PC-3 (cell line): ENCODE measurements at regions not wholly inside any gene's neighbourhood (a gene's known extent, or its start where the extent isn't known, plus 50 kb on each side); places are given as distances from the start of the nearest gene placed in this dataset.

Experiments
- ATAC-seq: fragments of 200-7000 bp; cut with Tn5 transposase; 2 replicates; pipeline ENCODE4 v1.9.1; 2020; ENCODE audit warnings: mild to moderate bottlenecking, moderate library complexity
- BruUV-seq: library from RNA; stranded (reverse); fragments of 400-500 nt; replicated peaks from 2 replicates; lab custom pipeline; 2021; lab: Mats Ljungman, UMichigan
- CTCF ChIA-PET: fragments of 300-600 bp; sonication (Branson Sonifier 250); formaldehyde crosslinking; loops from one replicate; lab custom pipeline; 2022; ENCODE audit warnings: antibody characterized with exemption; lab: Charles Lee
- POLR2A ChIA-PET: fragments of 300-600 bp; sonication (Branson Sonifier 250); formaldehyde crosslinking; loops from one replicate; lab custom pipeline; 2022; ENCODE audit warnings: antibody characterized with exemption; ENCODE audit not compliant: unreplicated experiment; lab: Charles Lee
- DNase-seq: peaks from one replicate; pipeline ENCODE4 v3.0.0-alpha.2; 2015
- H2AFZ ChIP-seq: fragments of 300-600 bp; sonication (generic); 2 replicates; pipeline ENCODE4 v1.6.0; 2016; ENCODE audit warnings: antibody characterized with exemption, low read length
- H3F3A ChIP-seq: fragments of 300-600 bp; sonication (generic); one replicate; pipeline ENCODE4 v1.6.0; 2017; ENCODE audit warnings: antibody characterized with exemption, low read length, control low read depth, mild to moderate bottlenecking; ENCODE audit not compliant: unreplicated experiment
- H3K27ac ChIP-seq: fragments of 300-600 bp; sonication (generic); 2 replicates; pipeline ENCODE4 v1.5.1; 2016; ENCODE audit warnings: mild to moderate bottlenecking, low read length
- H3K27me3 ChIP-seq: fragments of 300-600 bp; sonication (generic); 2 replicates; pipeline ENCODE4 v1.6.1; 2016; ENCODE audit warnings: low read length, mixed read lengths
- H3K36me3 ChIP-seq: fragments of 300-600 bp; sonication (generic); 2 replicates; pipeline ENCODE4 v1.6.1; 2016; ENCODE audit warnings: low read depth, mixed run types, low read length, mixed read lengths
- H3K4me1 ChIP-seq: fragments of 300-600 bp; sonication (generic); 2 replicates; pipeline ENCODE4 v1.5.1; 2016; ENCODE audit warnings: low read length; ENCODE audit not compliant: insufficient read depth
- H3K4me2 ChIP-seq: fragments of 300-600 bp; sonication (generic); 2 replicates; pipeline ENCODE4 v1.6.0; 2016; ENCODE audit warnings: low read length
- H3K4me3 ChIP-seq: fragments of 300-600 bp; sonication (generic); 2 replicates; pipeline ENCODE4 v1.5.1; 2016; ENCODE audit warnings: mild to moderate bottlenecking, low read length, mixed read lengths
- H3K79me2 ChIP-seq: fragments of 300-600 bp; sonication (generic); 2 replicates; pipeline ENCODE4 v1.6.1; 2017; ENCODE audit warnings: low read length, mixed read lengths
- H3K9ac ChIP-seq: fragments of 300-600 bp; sonication (generic); 2 replicates; pipeline ENCODE4 v1.6.0; 2016; ENCODE audit warnings: mild to moderate bottlenecking, low read length
- H3K9me2 ChIP-seq: fragments of 300-600 bp; sonication (generic); replicated peaks from 2 replicates; pipeline ENCODE4 v1.6.1; 2016; ENCODE audit warnings: mixed run types, low read length, mixed read lengths
- H3K9me3 ChIP-seq: fragments of 300-600 bp; sonication (generic); 2 replicates; pipeline ENCODE4 v1.6.1; 2016; ENCODE audit warnings: low read length, mixed read lengths
- H4K20me1 ChIP-seq: fragments of 300-600 bp; sonication (generic); 2 replicates; pipeline ENCODE4 v1.6.1; 2016; ENCODE audit warnings: low read length, mixed read lengths
- CTCF ChIP-seq: fragments of 300-600 bp; sonication (generic); conservative IDR thresholded peaks from 2 replicates; pipeline ENCODE4 v1.5.1; 2017; ENCODE audit warnings: antibody characterized with exemption, low read depth, mild to moderate bottlenecking, low read length
- EZH2 ChIP-seq: fragments of 300-600 bp; sonication (generic); IDR thresholded peaks from one replicate; pipeline ENCODE4 v1.6.1; 2017; ENCODE audit warnings: antibody characterized with exemption, mild to moderate bottlenecking, low read length; ENCODE audit not compliant: unreplicated experiment
- EZH2phosphoT487 ChIP-seq: fragments of 300-600 bp; sonication (generic); IDR thresholded peaks from 2 replicates; pipeline ENCODE4 v1.6.1; 2018; ENCODE audit warnings: mild to moderate bottlenecking, antibody characterized with exemption, low read length, borderline replicate concordance
- intact Hi-C: fragments of 100-400 bp; cut with micrococcal nuclease; formaldehyde crosslinking; loops from 2 replicates; pipeline ENCODE4 v1.9.0; 2023

- H3F3A ChIP-seq = no peaks in the 10 kb centered on the region
- DNase-seq (no peak), ATAC-seq (no peak)
- no peaks in the 10 kb centered on the region for H4K20me1 ChIP-seq
- no peak overlapping the region for H2AFZ ChIP-seq
- no TSS peak for BruUV-seq
- no peaks in the 10 kb centered on the region for H3K9me3 ChIP-seq
- CTCF ChIA-PET = no interaction called here
- H3K9me2 ChIP-seq = no peaks in the 10 kb centered on the region
- H3K79me2 ChIP-seq = no peaks in the 10 kb centered on the region
- no peak for TF ChIP-seq EZH2
- no peak for TF ChIP-seq EZH2phosphoT487
- no peak for TF ChIP-seq CTCF
- intact Hi-C loops = no loop called here
- H3K36me3 ChIP-seq = no peaks in the 10 kb centered on the region
- H3K4me2 ChIP-seq = no peak overlapping the region
- H3K9ac ChIP-seq = no peak overlapping the region
- H3K27me3 ChIP-seq = no peaks in the 10 kb centered on the region
- H3K27ac ChIP-seq = no peak overlapping the region
- no peaks in the 10 kb centered on the region for H3K4me1 ChIP-seq
- H3K4me3 ChIP-seq = no peak overlapping the region
- POLR2A ChIA-PET = no interaction called here
Measured at GRCh38 chr3:192040282-192041043, 579.5 kb downstream of the PYDC2 start.

- no TSS peak for BruUV-seq
- ATAC-seq (no peak), DNase-seq (no peak)
- H3K79me2 ChIP-seq = no peaks in the 10 kb centered on the region
- no peaks in the 10 kb centered on the region for H3F3A ChIP-seq
- TF ChIP-seq EZH2phosphoT487 (no peak), EZH2 (no peak), CTCF (no peak)
- no peaks in the 10 kb centered on the region for H3K36me3 ChIP-seq
- intact Hi-C loops = no loop called here
- CTCF ChIA-PET = no interaction called here
- H2AFZ ChIP-seq = no peak overlapping the region
- no peak overlapping the region for H3K27ac ChIP-seq
- H3K27me3 ChIP-seq = no peaks in the 10 kb centered on the region
- H3K9me2 ChIP-seq = no peaks in the 10 kb centered on the region
- no peak overlapping the region for H3K4me2 ChIP-seq
- no peak overlapping the region for H3K4me3 ChIP-seq
- H3K9ac ChIP-seq = no peak overlapping the region
- POLR2A ChIA-PET = no interaction called here
- no peaks in the 10 kb centered on the region for H3K9me3 ChIP-seq
- no peaks in the 10 kb centered on the region for H3K4me1 ChIP-seq
- H4K20me1 ChIP-seq = no peaks in the 10 kb centered on the region
Measured at GRCh38 chr3:192042116-192042515, 581.2 kb downstream of the PYDC2 start.

- no peaks in the 10 kb centered on the region for H3K4me1 ChIP-seq
- H3F3A ChIP-seq = no peaks in the 10 kb centered on the region
- no peaks in the 10 kb centered on the region for H3K9me2 ChIP-seq
- BruUV-seq = no TSS peak
- H3K36me3 ChIP-seq = no peaks in the 10 kb centered on the region
- H3K79me2 ChIP-seq = no peaks in the 10 kb centered on the region
- H3K9ac ChIP-seq = no peak overlapping the region
- ATAC-seq (no peak; the same call in 1 of the 2 replicates), DNase-seq (peak; percentile 49)
- H3K9me3 ChIP-seq = no peaks in the 10 kb centered on the region
- ChIA-PET POLR2A (no interaction called here), CTCF (no interaction called here)
- no peak overlapping the region for H2AFZ ChIP-seq
- H3K27ac ChIP-seq = no peak overlapping the region
- intact Hi-C loops = no loop called here
- H4K20me1 ChIP-seq = no peaks in the 10 kb centered on the region
- TF ChIP-seq EZH2 (no peak), EZH2phosphoT487 (no peak)
- no peak overlapping the region for H3K4me2 ChIP-seq
- H3K4me3 ChIP-seq = no peak overlapping the region
- H3K27me3 ChIP-seq = no peaks in the 10 kb centered on the region
Measured at GRCh38 chr3:192054881-192055280, 593.9 kb downstream of the PYDC2 start.
